Activated naive CD8-positive, alpha-beta T cell treated with anti-CD3 and anti-CD28 coated beads, Interleukin-2, amount 10 ng/mL, durations not matched to agents 7 days and 5 days (primary cell): ENCODE measurements at regions not wholly inside any gene's neighbourhood (a gene's known extent, or its start where the extent isn't known, plus 50 kb on each side); places are given as distances from the start of the nearest gene placed in this dataset.

Experiments used
- ATAC-seq: fragments of 150-1000 bp; cut with Tn5 transposase; one replicate; pipeline ENCODE4 v1.10.0; 2021; ENCODE audit warnings: low read depth, moderate library complexity
- POLR2A ChIA-PET: fragments of 350-600 bp; sonication (Branson Sonifier 250); formaldehyde crosslinking; loops from one replicate; lab custom pipeline; 2021; ENCODE audit warnings: antibody characterized with exemption; lab: Charles Lee
- DNase-seq: peaks from one replicate; pipeline ENCODE4 v3.0.0; 2021
- H3K27ac Mint-ChIP-seq: one replicate; pipeline ENCODE4 v1.8.0; 2022; ENCODE audit warnings: mild to moderate bottlenecking, mixed read lengths
- H3K27me3 Mint-ChIP-seq: one replicate; pipeline ENCODE4 v1.8.0; 2022; ENCODE audit warnings: mild to moderate bottlenecking, moderate library complexity, mixed read lengths
- H3K36me3 Mint-ChIP-seq: one replicate; pipeline ENCODE4 v1.8.0; 2021; ENCODE audit warnings: mild to moderate bottlenecking, mixed read lengths
- H3K4me1 Mint-ChIP-seq: one replicate; pipeline ENCODE4 v1.8.0; 2021; ENCODE audit warnings: mixed read lengths
- H3K4me3 Mint-ChIP-seq: one replicate; pipeline ENCODE4 v1.8.0; 2022; ENCODE audit warnings: mild to moderate bottlenecking, moderate library complexity, mixed read lengths
- H3K9me3 Mint-ChIP-seq: one replicate; pipeline ENCODE4 v1.8.0; 2021; ENCODE audit warnings: mixed read lengths

DNA sequence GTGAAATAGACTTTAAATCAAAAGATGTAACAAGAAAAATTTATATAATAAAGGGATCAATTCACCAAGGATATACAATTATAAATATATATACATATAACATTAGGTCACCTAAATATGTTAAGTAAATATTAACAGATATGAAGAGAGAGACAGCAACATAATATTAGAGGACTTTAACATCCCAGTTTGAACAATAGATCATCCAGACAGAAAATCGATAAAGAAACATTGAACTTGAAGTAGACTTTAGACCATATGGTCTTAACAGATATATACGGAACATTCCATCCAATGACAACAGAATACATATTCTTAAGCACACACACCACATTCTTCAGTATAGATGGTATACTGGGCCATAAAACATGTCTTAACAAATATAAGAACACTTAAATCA lies 649.6 kb upstream of the SETBP1 start:
- H3K27me3 Mint-ChIP-seq: no peaks in the 10 kb centered on the region
- POLR2A ChIA-PET: no interaction called here
- no peaks in the 10 kb centered on the region for H3K36me3 Mint-ChIP-seq
- H3K27ac Mint-ChIP-seq: no peak overlapping the region
- peaks cover 2% of the 10 kb centered on the region for H3K9me3 Mint-ChIP-seq
- no peaks in the 10 kb centered on the region for H3K4me1 Mint-ChIP-seq
- DNase-seq (no peak), ATAC-seq (no peak)
- H3K4me3 Mint-ChIP-seq: no peak overlapping the region

- POLR2A ChIA-PET: no interaction called here
- no peak for ATAC-seq
- H3K27me3 Mint-ChIP-seq: no peaks in the 10 kb centered on the region
- no peak overlapping the region for H3K27ac Mint-ChIP-seq
- H3K9me3 Mint-ChIP-seq: peaks cover 2% of the 10 kb centered on the region
- H3K4me3 Mint-ChIP-seq: no peak overlapping the region
- no peaks in the 10 kb centered on the region for H3K36me3 Mint-ChIP-seq
- no peak for DNase-seq
- no peaks in the 10 kb centered on the region for H3K4me1 Mint-ChIP-seq
Measured at GRCh38 chr18:44033144-44033701, 647.5 kb upstream of the SETBP1 start.

DNA sequence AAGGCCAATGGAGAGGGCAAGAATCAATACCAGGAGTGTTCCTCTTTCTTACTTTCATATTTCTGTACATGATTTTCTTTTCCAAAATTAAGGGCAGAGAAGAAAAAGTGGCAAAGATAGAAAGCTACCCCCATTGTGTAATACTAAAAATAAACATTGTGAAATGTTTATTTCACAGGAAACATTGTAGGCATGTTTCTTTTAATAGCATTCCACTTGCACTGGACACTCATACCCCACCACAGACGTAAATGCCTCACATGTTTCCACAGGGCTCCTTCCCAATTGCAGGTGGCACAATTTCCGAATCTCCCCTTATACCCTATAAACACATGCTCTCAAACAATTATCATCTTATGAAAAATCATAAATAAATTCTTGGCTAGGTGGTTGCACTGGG lies 645.1 kb upstream of the SETBP1 start:
- no peaks in the 10 kb centered on the region for H3K36me3 Mint-ChIP-seq
- no peak for ATAC-seq
- H3K27me3 Mint-ChIP-seq: no peaks in the 10 kb centered on the region
- H3K9me3 Mint-ChIP-seq: peaks cover 2% of the 10 kb centered on the region
- no peak for DNase-seq
- POLR2A ChIA-PET: no interaction called here
- no peak overlapping the region for H3K4me3 Mint-ChIP-seq
- H3K27ac Mint-ChIP-seq: no peak overlapping the region
- H3K4me1 Mint-ChIP-seq: no peaks in the 10 kb centered on the region

DNA sequence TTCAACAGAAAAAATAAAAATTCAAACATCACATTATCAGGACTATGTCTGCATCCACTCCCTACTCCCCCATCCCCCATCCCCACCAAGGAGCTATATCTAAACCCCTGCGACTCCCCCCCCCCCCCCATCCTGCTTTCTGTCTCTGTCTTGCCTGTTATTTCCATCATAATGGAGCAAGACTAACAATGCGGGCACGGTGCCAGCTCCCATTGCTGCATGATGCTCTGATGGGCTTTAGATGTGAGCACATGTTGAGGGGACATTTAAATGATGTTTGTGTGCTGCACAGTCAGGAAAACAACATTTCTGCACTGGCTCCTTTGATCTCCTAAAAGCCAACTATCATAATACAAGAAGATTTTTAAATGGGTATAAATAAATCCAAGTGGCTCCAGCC lies 644.2 kb upstream of the SETBP1 start:
- POLR2A ChIA-PET: no interaction called here
- DNase-seq: no peak
- no peak for ATAC-seq
- no peaks in the 10 kb centered on the region for H3K27me3 Mint-ChIP-seq
- H3K27ac Mint-ChIP-seq: no peak overlapping the region
- no peak overlapping the region for H3K4me3 Mint-ChIP-seq
- no peaks in the 10 kb centered on the region for H3K36me3 Mint-ChIP-seq
- H3K4me1 Mint-ChIP-seq: no peaks in the 10 kb centered on the region
- H3K9me3 Mint-ChIP-seq: peaks cover 2% of the 10 kb centered on the region

GRCh38 chr18:44039216-44039615 lies 641.5 kb upstream of the SETBP1 start:
- POLR2A ChIA-PET: no interaction called here
- Mint-ChIP-seq H3K4me1 (no peaks in the 10 kb centered on the region), H3K9me3 (no peaks in the 10 kb centered on the region), H3K27ac (no peak overlapping the region), H3K36me3 (no peaks in the 10 kb centered on the region), H3K4me3 (no peak overlapping the region), H3K27me3 (no peaks in the 10 kb centered on the region)
- no peak for DNase-seq
- no peak for ATAC-seq

DNA sequence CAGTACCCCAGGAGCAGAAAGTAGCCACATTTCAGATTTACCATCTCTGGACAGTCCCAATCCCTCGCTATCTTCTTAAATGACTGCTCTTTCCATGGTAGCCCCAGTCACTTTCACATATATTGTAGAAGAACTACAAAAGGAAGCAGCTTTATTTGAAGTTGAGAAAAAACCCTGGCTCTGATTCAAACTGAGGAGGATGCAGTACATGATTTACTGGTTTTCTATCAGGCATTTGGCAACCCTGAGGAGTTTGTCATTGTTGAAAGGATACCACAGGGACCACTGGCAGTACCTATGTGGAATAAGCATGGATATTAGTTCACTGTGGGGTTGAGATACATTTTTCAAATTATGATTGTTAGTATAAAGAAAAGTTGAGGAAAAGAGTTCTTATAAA lies 640.9 kb upstream of the SETBP1 start:
- no peaks in the 10 kb centered on the region for H3K9me3 Mint-ChIP-seq
- H3K27me3 Mint-ChIP-seq: no peaks in the 10 kb centered on the region
- no peak overlapping the region for H3K27ac Mint-ChIP-seq
- no peak overlapping the region for H3K4me3 Mint-ChIP-seq
- H3K4me1 Mint-ChIP-seq: no peaks in the 10 kb centered on the region
- no peaks in the 10 kb centered on the region for H3K36me3 Mint-ChIP-seq
- POLR2A ChIA-PET: no interaction called here
- no peak for DNase-seq
- no peak for ATAC-seq

GRCh38 chr18:44041553-44041952 lies 639.1 kb upstream of the SETBP1 start:
- ATAC-seq (no peak), DNase-seq (no peak)
- POLR2A ChIA-PET: no interaction called here
- no peaks in the 10 kb centered on the region for H3K4me1 Mint-ChIP-seq
- H3K4me3 Mint-ChIP-seq: no peak overlapping the region
- no peaks in the 10 kb centered on the region for H3K27me3 Mint-ChIP-seq
- H3K9me3 Mint-ChIP-seq: peaks cover 1% of the 10 kb centered on the region
- no peak overlapping the region for H3K27ac Mint-ChIP-seq
- no peaks in the 10 kb centered on the region for H3K36me3 Mint-ChIP-seq

DNA sequence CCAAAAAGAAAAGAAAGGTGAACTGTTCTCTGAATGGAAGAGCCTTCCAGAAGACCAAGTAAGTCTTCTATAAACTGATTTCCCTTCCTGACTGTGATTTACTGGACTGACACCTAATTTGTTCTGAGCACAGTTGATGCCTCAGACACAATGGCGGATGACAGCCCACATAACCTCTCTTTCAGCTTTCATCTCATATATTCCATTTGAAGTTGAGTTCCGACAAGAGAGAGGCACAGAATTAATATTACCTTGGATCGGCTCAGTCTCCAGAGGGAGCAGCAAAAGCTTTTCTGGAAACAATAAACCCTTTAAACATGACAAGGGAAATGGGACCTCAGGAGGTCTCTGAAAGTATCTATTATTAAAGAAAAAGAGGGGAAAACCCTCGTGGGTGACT lies 638.7 kb upstream of the SETBP1 start:
- no peak overlapping the region for H3K27ac Mint-ChIP-seq
- ATAC-seq (no peak), DNase-seq (no peak)
- POLR2A ChIA-PET: no interaction called here
- H3K36me3 Mint-ChIP-seq: no peaks in the 10 kb centered on the region
- peaks cover 1% of the 10 kb centered on the region for H3K9me3 Mint-ChIP-seq
- H3K4me1 Mint-ChIP-seq: no peaks in the 10 kb centered on the region
- H3K27me3 Mint-ChIP-seq: no peaks in the 10 kb centered on the region
- no peak overlapping the region for H3K4me3 Mint-ChIP-seq

DNA sequence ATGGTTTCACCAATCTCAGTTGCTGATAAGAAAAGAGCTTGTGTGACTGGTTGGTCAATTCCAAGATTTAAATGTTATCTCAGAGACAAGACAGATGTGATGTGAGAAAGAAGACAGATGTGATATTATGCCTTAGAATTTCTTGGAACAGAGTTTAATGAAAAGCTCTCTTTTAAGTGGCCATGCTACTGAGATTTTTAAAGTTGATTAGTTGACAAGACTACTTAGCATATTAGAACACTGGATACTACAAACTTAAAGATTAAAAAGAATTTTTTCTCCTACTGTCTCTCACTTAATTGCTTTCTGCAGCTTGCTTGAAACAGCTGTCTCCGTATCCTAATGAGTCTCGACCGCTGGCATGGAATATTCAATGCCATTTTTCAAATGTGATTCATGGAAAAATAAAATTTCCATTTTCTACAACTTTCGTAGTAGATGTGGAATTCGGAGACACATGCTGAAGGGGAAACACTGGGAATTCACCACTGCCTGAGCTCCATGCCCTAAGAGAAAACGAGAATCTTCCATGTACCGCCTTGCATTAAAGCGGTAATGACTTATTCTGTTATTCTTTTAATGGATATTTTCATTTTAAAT lies 634.2 kb upstream of the SETBP1 start:
- H3K9me3 Mint-ChIP-seq: peaks cover 2% of the 10 kb centered on the region
- POLR2A ChIA-PET: no interaction called here
- no peaks in the 10 kb centered on the region for H3K4me1 Mint-ChIP-seq
- DNase-seq: no peak
- H3K27ac Mint-ChIP-seq: no peak overlapping the region
- ATAC-seq: no peak
- no peaks in the 10 kb centered on the region for H3K36me3 Mint-ChIP-seq
- H3K4me3 Mint-ChIP-seq: no peak overlapping the region
- H3K27me3 Mint-ChIP-seq: no peaks in the 10 kb centered on the region

DNA sequence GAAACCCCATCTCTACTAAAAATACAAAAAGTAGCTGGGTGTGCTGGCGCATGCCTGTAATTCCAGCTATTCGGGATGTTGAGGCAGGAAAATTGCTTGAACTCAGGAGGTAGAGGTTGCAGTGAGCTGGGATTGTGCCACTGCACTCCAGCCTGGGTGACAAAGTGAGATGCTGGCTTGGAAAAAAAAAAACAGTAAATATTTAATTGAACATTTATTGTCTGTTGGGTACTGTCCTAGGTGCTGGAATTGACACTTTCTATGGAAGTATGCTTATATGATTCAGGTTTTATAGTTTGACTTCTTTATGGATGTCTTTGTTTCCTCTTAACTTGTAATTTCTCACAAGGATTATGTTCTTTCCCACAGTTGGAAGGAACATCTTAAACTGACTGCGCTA lies 633.1 kb upstream of the SETBP1 start:
- Mint-ChIP-seq H3K9me3 (peaks cover 2% of the 10 kb centered on the region), H3K27me3 (no peaks in the 10 kb centered on the region), H3K4me1 (no peaks in the 10 kb centered on the region), H3K36me3 (no peaks in the 10 kb centered on the region), H3K4me3 (no peak overlapping the region), H3K27ac (no peak overlapping the region)
- no peak for ATAC-seq
- POLR2A ChIA-PET: no interaction called here
- no peak for DNase-seq

- Mint-ChIP-seq H3K4me1 (no peaks in the 10 kb centered on the region), H3K4me3 (no peak overlapping the region)
Measured at GRCh38 chr18:44048435-44048834, 632.3 kb upstream of the SETBP1 start.

GRCh38 chr18:44048846-44049245 lies 631.8 kb upstream of the SETBP1 start:
- H3K27me3 Mint-ChIP-seq: no peaks in the 10 kb centered on the region
- H3K36me3 Mint-ChIP-seq: no peaks in the 10 kb centered on the region
- H3K4me1 Mint-ChIP-seq: no peaks in the 10 kb centered on the region
- DNase-seq (no peak), ATAC-seq (no peak)
- peaks cover 2% of the 10 kb centered on the region for H3K9me3 Mint-ChIP-seq
- POLR2A ChIA-PET: no interaction called here
- no peak overlapping the region for H3K27ac Mint-ChIP-seq
- no peak overlapping the region for H3K4me3 Mint-ChIP-seq

More at GRCh38 chr18:44048435-44048834, 632.3 kb upstream of the SETBP1 start:
- ATAC-seq (no peak), DNase-seq (no peak)
- Mint-ChIP-seq H3K27me3 (no peaks in the 10 kb centered on the region), H3K36me3 (no peaks in the 10 kb centered on the region), H3K27ac (no peak overlapping the region), H3K9me3 (peaks cover 2% of the 10 kb centered on the region)
- POLR2A ChIA-PET: no interaction called here

- no peaks in the 10 kb centered on the region for H3K27me3 Mint-ChIP-seq
Measured at GRCh38 chr18:44051026-44051425, 629.7 kb upstream of the SETBP1 start.

DNA sequence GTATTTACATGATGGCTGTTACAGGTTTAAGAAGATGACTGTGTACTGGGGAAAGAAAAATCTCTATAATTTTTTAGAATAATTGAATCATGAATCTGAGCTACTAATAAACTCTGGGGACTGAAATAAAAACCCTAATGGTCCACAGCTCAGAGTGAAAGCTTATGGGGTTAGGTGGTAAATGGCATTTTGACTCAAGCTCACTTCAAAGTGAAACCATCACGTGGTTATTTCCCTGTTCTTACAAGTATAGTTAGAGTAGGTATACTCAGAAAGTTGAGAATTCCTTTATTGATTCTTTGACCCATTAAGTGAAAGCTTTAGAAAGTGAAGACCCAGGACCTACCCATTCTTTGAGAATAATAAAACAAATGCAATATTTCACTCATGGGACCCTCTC lies 626.2 kb upstream of the SETBP1 start:
- Mint-ChIP-seq H3K27ac (no peak overlapping the region), H3K9me3 (peaks cover 3% of the 10 kb centered on the region), H3K27me3 (no peaks in the 10 kb centered on the region), H3K36me3 (no peaks in the 10 kb centered on the region), H3K4me1 (no peaks in the 10 kb centered on the region), H3K4me3 (no peak overlapping the region)
- ATAC-seq: no peak
- POLR2A ChIA-PET: interaction anchor here (0.8 kb wide), 1 partner anchor 1050 kb away, joined by 6 read pairs; no protein-coding TSS in a partner anchor
- DNase-seq: no peak

More at GRCh38 chr18:44051026-44051425, 629.7 kb upstream of the SETBP1 start:
- H3K4me3 Mint-ChIP-seq: no peak overlapping the region
- POLR2A ChIA-PET: no interaction called here
- DNase-seq (no peak), ATAC-seq (no peak)
- no peaks in the 10 kb centered on the region for H3K36me3 Mint-ChIP-seq
- H3K9me3 Mint-ChIP-seq: peaks cover 1% of the 10 kb centered on the region
- no peak overlapping the region for H3K27ac Mint-ChIP-seq
- no peaks in the 10 kb centered on the region for H3K4me1 Mint-ChIP-seq
